Activated CD4-positive, alpha-beta T cell treated with anti-CD3 and anti-CD28 coated beads, Interleukin-2, amount 10 ng/mL, durations not matched to agents 7 days and 5 days (primary cell): ENCODE measurements at regions not wholly inside any gene's neighbourhood (a gene's known extent, or its start where the extent isn't known, plus 50 kb on each side); places are given as distances from the start of the nearest gene placed in this dataset.

Source experiments
- CTCF ChIA-PET: fragments of 350-600 bp; sonication (Branson Sonifier 250); formaldehyde crosslinking; loops from one replicate; lab custom pipeline; 2021; ENCODE audit warnings: antibody characterized with exemption; lab: Charles Lee
- POLR2A ChIA-PET: fragments of 350-600 bp; sonication (Branson Sonifier 250); formaldehyde crosslinking; loops from one replicate; lab custom pipeline; 2021; ENCODE audit warnings: antibody characterized with exemption; lab: Charles Lee
- DNase-seq: peaks from one replicate; pipeline ENCODE4 v3.0.0-alpha.2; 2020
- H3K27ac Mint-ChIP-seq: one replicate; pipeline ENCODE4 v1.8.0; 2021; ENCODE audit warnings: mild to moderate bottlenecking, moderate library complexity, mixed read lengths
- H3K27me3 Mint-ChIP-seq: one replicate; pipeline ENCODE4 v1.8.0; 2021; ENCODE audit warnings: mixed read lengths
- H3K36me3 Mint-ChIP-seq: one replicate; pipeline ENCODE4 v1.8.0; 2021; ENCODE audit warnings: low read depth, mixed read lengths
- H3K4me1 Mint-ChIP-seq: one replicate; pipeline ENCODE4 v1.8.0; 2021; ENCODE audit warnings: mixed read lengths
- H3K4me3 Mint-ChIP-seq: one replicate; pipeline ENCODE4 v1.8.0; 2021; ENCODE audit warnings: mild to moderate bottlenecking, moderate library complexity, mixed read lengths
- H3K9me3 Mint-ChIP-seq: one replicate; pipeline ENCODE4 v1.8.0; 2021; ENCODE audit warnings: mixed read lengths

GRCh38 chrX:127574829-127575228, 477.4 kb downstream of the ACTRT1 start:
- Mint-ChIP-seq H3K27me3 (no peaks in the 10 kb centered on the region), H3K9me3 (no peaks in the 10 kb centered on the region), H3K4me3 (no peak overlapping the region), H3K27ac (no peak overlapping the region), H3K36me3 (no peaks in the 10 kb centered on the region), H3K4me1 (no peaks in the 10 kb centered on the region)
- no peak for DNase-seq
- ChIA-PET POLR2A (no interaction called here), CTCF (no interaction called here)

- Mint-ChIP-seq H3K4me3 (no peak overlapping the region), H3K36me3 (no peaks in the 10 kb centered on the region), H3K27ac (no peak overlapping the region), H3K4me1 (no peaks in the 10 kb centered on the region), H3K9me3 (no peaks in the 10 kb centered on the region), H3K27me3 (no peaks in the 10 kb centered on the region)
- CTCF ChIA-PET: no interaction called here
- no peak for DNase-seq
- POLR2A ChIA-PET: no interaction called here
These were observed 479.7 kb downstream of the ACTRT1 start for GRCh38 chrX:127572471-127572870.

GRCh38 chrX:127571834-127572233, 480.4 kb downstream of the ACTRT1 start:
- ChIA-PET POLR2A (no interaction called here), CTCF (no interaction called here)
- H3K36me3 Mint-ChIP-seq: no peaks in the 10 kb centered on the region
- H3K4me3 Mint-ChIP-seq: no peak overlapping the region
- no peaks in the 10 kb centered on the region for H3K9me3 Mint-ChIP-seq
- no peak overlapping the region for H3K27ac Mint-ChIP-seq
- no peak for DNase-seq
- no peaks in the 10 kb centered on the region for H3K27me3 Mint-ChIP-seq
- H3K4me1 Mint-ChIP-seq: no peaks in the 10 kb centered on the region

- Mint-ChIP-seq H3K36me3 (no peaks in the 10 kb centered on the region), H3K4me3 (no peak overlapping the region), H3K27me3 (no peaks in the 10 kb centered on the region), H3K9me3 (no peaks in the 10 kb centered on the region), H3K27ac (no peak overlapping the region), H3K4me1 (no peaks in the 10 kb centered on the region)
- CTCF ChIA-PET: no interaction called here
- POLR2A ChIA-PET: no interaction called here
- DNase-seq: no peak
These were observed 481.9 kb downstream of the ACTRT1 start for GRCh38 chrX:127570276-127570675.

DNA sequence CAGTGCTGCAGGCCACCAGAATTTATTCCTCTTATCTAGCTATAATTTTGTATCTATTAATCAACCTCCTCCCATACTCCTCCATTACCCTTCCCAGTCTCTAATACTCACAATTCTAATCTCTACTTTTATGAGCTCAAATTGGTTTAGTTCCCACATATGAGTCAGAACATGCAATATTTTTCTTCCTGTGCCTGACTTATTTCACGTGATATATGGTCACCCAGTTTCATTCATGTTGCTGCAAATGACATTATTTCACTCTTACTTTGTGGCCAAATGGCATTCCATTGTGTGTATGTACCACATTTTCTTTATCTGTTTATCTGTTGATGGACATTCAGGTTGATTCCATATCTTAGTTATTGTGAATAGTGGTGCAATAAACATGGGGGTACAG, 483.5 kb downstream of the ACTRT1 start:
- CTCF ChIA-PET: no interaction called here
- POLR2A ChIA-PET: no interaction called here
- no peak for DNase-seq
- no peaks in the 10 kb centered on the region for H3K36me3 Mint-ChIP-seq
- H3K9me3 Mint-ChIP-seq: no peaks in the 10 kb centered on the region
- no peaks in the 10 kb centered on the region for H3K4me1 Mint-ChIP-seq
- no peak overlapping the region for H3K4me3 Mint-ChIP-seq
- no peaks in the 10 kb centered on the region for H3K27me3 Mint-ChIP-seq
- no peak overlapping the region for H3K27ac Mint-ChIP-seq

GRCh38 chrX:127558811-127559210, 493.4 kb downstream of the ACTRT1 start:
- DNase-seq: no peak
- Mint-ChIP-seq H3K9me3 (no peaks in the 10 kb centered on the region), H3K4me1 (no peaks in the 10 kb centered on the region), H3K36me3 (no peaks in the 10 kb centered on the region), H3K4me3 (no peak overlapping the region), H3K27ac (no peak overlapping the region), H3K27me3 (no peaks in the 10 kb centered on the region)
- CTCF ChIA-PET: no interaction called here
- POLR2A ChIA-PET: no interaction called here

GRCh38 chrX:127552571-127552970, 499.6 kb downstream of the ACTRT1 start:
- H3K4me3 Mint-ChIP-seq: no peak overlapping the region
- no peaks in the 10 kb centered on the region for H3K4me1 Mint-ChIP-seq
- H3K36me3 Mint-ChIP-seq: no peaks in the 10 kb centered on the region
- ChIA-PET POLR2A (no interaction called here), CTCF (no interaction called here)
- DNase-seq: no peak
- H3K27me3 Mint-ChIP-seq: no peaks in the 10 kb centered on the region
- no peaks in the 10 kb centered on the region for H3K9me3 Mint-ChIP-seq
- H3K27ac Mint-ChIP-seq: no peak overlapping the region

DNA sequence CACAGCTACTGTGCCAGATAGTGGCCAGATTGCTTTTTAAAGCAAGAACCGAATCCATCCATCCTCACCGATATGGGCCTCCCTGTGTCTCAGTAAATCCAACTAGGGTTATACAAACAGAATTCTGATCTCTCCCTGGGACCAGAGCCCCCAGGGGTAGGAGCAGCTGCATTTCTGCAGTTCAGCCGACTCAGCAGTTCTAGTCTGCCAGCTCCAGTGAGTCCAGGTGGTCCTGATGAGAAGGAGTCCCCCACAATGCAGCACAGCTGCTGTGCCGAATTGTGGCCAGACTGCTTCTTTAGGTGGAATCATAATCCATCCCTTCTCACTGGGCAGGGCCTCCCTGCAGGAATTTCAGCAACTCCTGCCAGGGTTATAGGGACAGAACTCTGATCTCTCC, 532.9 kb downstream of the ACTRT1 start:
- ChIA-PET CTCF (no interaction called here), POLR2A (no interaction called here)
- Mint-ChIP-seq H3K4me1 (no peaks in the 10 kb centered on the region), H3K4me3 (no peak overlapping the region), H3K27me3 (no peaks in the 10 kb centered on the region), H3K36me3 (no peaks in the 10 kb centered on the region), H3K27ac (no peak overlapping the region), H3K9me3 (no peaks in the 10 kb centered on the region)
- no peak for DNase-seq

DNA sequence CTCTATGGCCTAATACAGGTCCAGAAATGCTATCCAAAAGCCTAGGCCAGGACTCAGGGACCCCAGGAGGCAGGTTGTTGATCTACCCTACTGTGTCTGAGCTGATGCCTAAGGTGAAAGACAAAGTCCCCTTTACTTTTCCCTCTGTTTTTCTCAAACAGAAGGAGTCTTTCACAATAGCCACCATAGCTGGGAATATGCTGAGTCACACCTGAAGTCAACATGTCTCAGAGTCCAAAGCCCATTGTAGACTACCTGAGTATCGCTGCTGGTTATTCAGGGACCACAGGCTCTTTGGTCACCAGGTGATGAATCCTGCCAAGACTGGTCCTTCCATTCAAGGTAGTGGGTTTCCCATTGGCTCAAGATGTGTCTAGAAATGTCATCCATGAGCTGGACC, 562.2 kb downstream of the ACTRT1 start:
- H3K4me3 Mint-ChIP-seq: no peak overlapping the region
- H3K9me3 Mint-ChIP-seq: no peaks in the 10 kb centered on the region
- no peak overlapping the region for H3K27ac Mint-ChIP-seq
- no peaks in the 10 kb centered on the region for H3K36me3 Mint-ChIP-seq
- H3K4me1 Mint-ChIP-seq: no peaks in the 10 kb centered on the region
- ChIA-PET POLR2A (no interaction called here), CTCF (no interaction called here)
- H3K27me3 Mint-ChIP-seq: no peaks in the 10 kb centered on the region
- no peak for DNase-seq

DNA sequence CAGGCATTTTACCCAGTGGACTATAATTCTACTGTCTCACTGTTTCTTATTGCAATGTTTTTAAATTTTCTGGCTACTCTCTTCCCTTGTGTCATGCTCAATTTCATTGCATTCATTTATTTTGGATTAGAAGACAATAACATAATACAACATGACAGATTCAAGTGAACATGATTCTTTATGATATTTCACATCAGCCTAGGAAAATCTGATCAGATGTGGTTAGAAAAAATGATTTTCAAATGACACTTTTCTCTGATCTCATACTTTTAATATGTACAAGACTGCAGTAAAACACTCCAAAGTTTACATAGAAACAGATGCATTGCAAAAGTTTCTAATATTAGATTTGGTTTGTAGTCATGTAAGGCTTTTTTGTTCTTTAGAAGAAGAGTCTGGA, 586.0 kb downstream of the ACTRT1 start:
- no peaks in the 10 kb centered on the region for H3K36me3 Mint-ChIP-seq
- H3K27me3 Mint-ChIP-seq: no peaks in the 10 kb centered on the region
- H3K9me3 Mint-ChIP-seq: no peaks in the 10 kb centered on the region
- no peaks in the 10 kb centered on the region for H3K4me1 Mint-ChIP-seq
- ChIA-PET POLR2A (no interaction called here), CTCF (no interaction called here)
- no peak for DNase-seq
- H3K4me3 Mint-ChIP-seq: no peak overlapping the region
- H3K27ac Mint-ChIP-seq: no peak overlapping the region

- POLR2A ChIA-PET: no interaction called here
- H3K27me3 Mint-ChIP-seq: no peaks in the 10 kb centered on the region
- DNase-seq: no peak
These were observed 592.4 kb downstream of the ACTRT1 start for GRCh38 chrX:127459790-127460189.

GRCh38 chrX:127457161-127457560, 595.0 kb downstream of the ACTRT1 start:
- no peaks in the 10 kb centered on the region for H3K4me1 Mint-ChIP-seq
- DNase-seq: no peak
- POLR2A ChIA-PET: no interaction called here
- no peaks in the 10 kb centered on the region for H3K27me3 Mint-ChIP-seq
- CTCF ChIA-PET: no interaction called here
- no peaks in the 10 kb centered on the region for H3K9me3 Mint-ChIP-seq
- no peak overlapping the region for H3K27ac Mint-ChIP-seq
- no peak overlapping the region for H3K4me3 Mint-ChIP-seq
- H3K36me3 Mint-ChIP-seq: no peaks in the 10 kb centered on the region

More at GRCh38 chrX:127459790-127460189, 592.4 kb downstream of the ACTRT1 start:
- CTCF ChIA-PET: no interaction called here
- Mint-ChIP-seq H3K4me3 (no peak overlapping the region), H3K36me3 (no peaks in the 10 kb centered on the region), H3K4me1 (no peaks in the 10 kb centered on the region), H3K27ac (no peak overlapping the region), H3K9me3 (no peaks in the 10 kb centered on the region)

DNA sequence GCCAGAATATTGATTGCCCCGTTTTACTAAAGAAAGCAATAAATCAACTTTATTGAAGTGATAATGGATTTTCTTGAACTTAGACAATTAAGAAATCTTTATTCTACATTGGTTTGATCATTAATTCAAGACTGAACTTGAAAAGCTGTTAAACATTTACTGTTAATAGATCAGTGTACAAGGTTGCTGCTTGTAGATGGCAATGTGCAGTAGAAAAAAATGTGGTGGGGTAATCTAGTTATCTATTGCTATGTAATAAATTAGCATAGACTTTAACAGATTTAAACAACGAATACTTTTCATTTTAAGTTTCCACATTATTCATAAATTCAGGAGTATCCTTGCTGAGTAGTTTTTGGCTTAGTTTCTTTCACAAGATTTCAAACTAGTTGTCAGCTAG, 612.5 kb downstream of the ACTRT1 start:
- H3K36me3 Mint-ChIP-seq: no peaks in the 10 kb centered on the region
- no peak overlapping the region for H3K27ac Mint-ChIP-seq
- H3K4me1 Mint-ChIP-seq: no peaks in the 10 kb centered on the region
- ChIA-PET POLR2A (no interaction called here), CTCF (no interaction called here)
- no peaks in the 10 kb centered on the region for H3K27me3 Mint-ChIP-seq
- H3K9me3 Mint-ChIP-seq: no peaks in the 10 kb centered on the region
- no peak for DNase-seq
- H3K4me3 Mint-ChIP-seq: no peak overlapping the region

- Mint-ChIP-seq H3K27me3 (no peaks in the 10 kb centered on the region), H3K4me1 (no peaks in the 10 kb centered on the region), H3K4me3 (no peak overlapping the region), H3K27ac (no peak overlapping the region), H3K9me3 (no peaks in the 10 kb centered on the region), H3K36me3 (no peaks in the 10 kb centered on the region)
- ChIA-PET POLR2A (no interaction called here), CTCF (no interaction called here)
- no peak for DNase-seq
These were observed 586.4 kb downstream of the PRR32 start for GRCh38 chrX:127405946-127406345.
